IMR-90 (cell line): ENCODE measurements at regions not wholly inside any gene's neighbourhood (a gene's known extent, or its start where the extent isn't known, plus 50 kb on each side); places are given as distances from the start of the nearest gene placed in this dataset.

Experiments
- ATAC-seq: fragments of 200-7000 bp; cut with Tn5 transposase; 2 replicates; pipeline ENCODE4 v1.9.1; 2020; ENCODE audit warnings: low read depth, mild to moderate bottlenecking, moderate library complexity
- BruUV-seq: library from RNA; stranded (reverse); fragments of 400-500 nt; replicated peaks from 2 replicates; lab custom pipeline; 2021; lab: Mats Ljungman, UMichigan
- CTCF ChIA-PET: fragments of 300-600 bp; formaldehyde crosslinking; extraction: SDS; loops from one replicate; lab custom pipeline; 2021; ENCODE audit warnings: antibody characterized with exemption; lab: Yijun Ruan, JAX
- POLR2A ChIA-PET: fragments of 300-600 bp; sonication (Branson Sonifier 250); formaldehyde crosslinking; loops from one replicate; lab custom pipeline; 2022; ENCODE audit warnings: antibody characterized with exemption; ENCODE audit not compliant: unreplicated experiment; lab: Charles Lee
- DNase-seq: peaks from one replicate; pipeline ENCODE4 v3.0.0; 2013
- H2AFZ ChIP-seq: replicated peaks from 2 replicates; pipeline ENCODE3; 2013; ENCODE audit warnings: low read length, mild to moderate bottlenecking; ENCODE audit not compliant: poor library complexity
- H2AK5ac ChIP-seq: 2 replicates; pipeline ENCODE4 v1.6.1; 2013; ENCODE audit warnings: low read depth, low read length, inconsistent platforms
- H2AK9ac ChIP-seq: replicated peaks from 2 replicates; pipeline ENCODE3; 2013; ENCODE audit warnings: mild to moderate bottlenecking, low read depth, low read length, moderate library complexity; ENCODE audit not compliant: poor library complexity
- H2BK120ac ChIP-seq: 2 replicates; pipeline ENCODE4 v1.6.1; 2013; ENCODE audit warnings: low read depth, low read length, inconsistent platforms
- H2BK15ac ChIP-seq: 3 replicates; pipeline ENCODE4 v1.6.1; 2013; ENCODE audit warnings: low read depth, low read length, inconsistent platforms
- H2BK20ac ChIP-seq: 2 replicates; pipeline ENCODE4 v1.6.1; 2013; ENCODE audit warnings: low read depth, mild to moderate bottlenecking, inconsistent platforms, low read length, moderate library complexity
- H2BK5ac ChIP-seq: 2 replicates; pipeline ENCODE4 v1.6.1; 2013; ENCODE audit warnings: mild to moderate bottlenecking, low read depth, low read length, inconsistent platforms; ENCODE audit not compliant: poor library complexity, severe bottlenecking
- H3K14ac ChIP-seq: replicated peaks from 2 replicates; pipeline ENCODE4 v1.6.1; 2013; ENCODE audit warnings: low read depth, low read length, inconsistent platforms
- H3K18ac ChIP-seq: 2 replicates; pipeline ENCODE4 v1.6.1; 2013; ENCODE audit warnings: low read depth, low read length, control low read depth
- H3K23ac ChIP-seq: 2 replicates; pipeline ENCODE4 v1.6.1; 2013; ENCODE audit warnings: low read depth, low read length, inconsistent platforms
- H3K27ac ChIP-seq: 2 replicates; pipeline ENCODE4 v1.5.1; 2013; ENCODE audit warnings: mild to moderate bottlenecking, control low read depth, low read length; ENCODE audit not compliant: insufficient read depth
- H3K27me3 ChIP-seq: 2 replicates; pipeline ENCODE4 v1.6.1; 2013; ENCODE audit warnings: low read length; ENCODE audit not compliant: control insufficient read depth, insufficient read depth
- H3K36me3 ChIP-seq: 2 replicates; pipeline ENCODE4 v1.6.1; 2013; ENCODE audit warnings: low read length, mixed read lengths; ENCODE audit not compliant: control insufficient read depth, insufficient read depth
- H3K4ac ChIP-seq: 2 replicates; pipeline ENCODE4 v1.6.1; 2013; ENCODE audit warnings: low read depth, low read length, inconsistent platforms
- H3K4me1 ChIP-seq: 2 replicates; pipeline ENCODE4 v1.6.1; 2013; ENCODE audit warnings: low read length, mixed read lengths; ENCODE audit not compliant: control insufficient read depth, insufficient read depth
- H3K4me2 ChIP-seq: 2 replicates; pipeline ENCODE4 v1.6.1; 2013; ENCODE audit warnings: low read depth, mild to moderate bottlenecking, control low read depth, low read length, moderate library complexity
- H3K4me3 ChIP-seq: 2 replicates; pipeline ENCODE4 v1.5.1; 2013; ENCODE audit warnings: low read depth, mild to moderate bottlenecking, control low read depth, low read length, moderate library complexity; ENCODE audit not compliant: insufficient read depth
- H3K56ac ChIP-seq: 2 replicates; pipeline ENCODE4 v1.6.1; 2013; ENCODE audit warnings: low read length, inconsistent platforms; ENCODE audit not compliant: insufficient read depth; ENCODE audit errors: extremely low read depth
- H3K79me1 ChIP-seq, 2 experiments: 2 replicates each; pipeline ENCODE4 v1.6.1; 2013; ENCODE audit warnings: low read length in 2 of 2, inconsistent platforms in 1 of 2, low read depth in 1 of 2
- H3K9ac ChIP-seq: 2 replicates; pipeline ENCODE4 v1.6.1; 2013; ENCODE audit warnings: low read depth, low read length, control low read depth
- H3K9me1 ChIP-seq: 2 replicates; pipeline ENCODE4 v1.6.1; 2013; ENCODE audit warnings: low read length, inconsistent platforms; ENCODE audit not compliant: insufficient read depth
- H3K9me3 ChIP-seq: 2 replicates; pipeline ENCODE4 v1.6.1; 2013; ENCODE audit warnings: low read length; ENCODE audit not compliant: control insufficient read depth, insufficient read depth
- H4K20me1 ChIP-seq: 2 replicates; pipeline ENCODE4 v1.6.1; 2013; ENCODE audit warnings: low read length, inconsistent platforms; ENCODE audit not compliant: insufficient read depth
- H4K5ac ChIP-seq: 2 replicates; pipeline ENCODE4 v1.6.1; 2013; ENCODE audit warnings: mild to moderate bottlenecking, low read depth, low read length, control low read depth
- H4K8ac ChIP-seq, 2 experiments: 2 replicates each; pipeline ENCODE4 v1.6.1; 2013; ENCODE audit warnings: low read depth in 2 of 2, low read length in 2 of 2, control low read depth in 1 of 2, inconsistent platforms in 1 of 2
- H4K91ac ChIP-seq: 2 replicates; pipeline ENCODE4 v1.6.1; 2013; ENCODE audit warnings: low read depth, low read length, inconsistent platforms; ENCODE audit not compliant: insufficient read depth
- BHLHE40 ChIP-seq: fragments of 150-350 bp; IDR thresholded peaks from 2 replicates; pipeline ENCODE4 v1.6.1; 2016; ENCODE audit warnings: mild to moderate bottlenecking, low read depth, low read length
- CEBPB ChIP-seq: IDR thresholded peaks from 2 replicates; pipeline ENCODE4 v1.6.1; 2012; ENCODE audit warnings: low read depth, low read length, improper control_type of control experiment
- CHD1 ChIP-seq: IDR thresholded peaks from 2 replicates; pipeline ENCODE4 v1.6.1; 2012; ENCODE audit warnings: low read depth, low read length, improper control_type of control experiment
- CTCF ChIP-seq: conservative IDR thresholded peaks from 2 replicates; pipeline ENCODE4 v1.5.1; 2012; ENCODE audit warnings: mild to moderate bottlenecking, low read depth, low read length, improper control_type of control experiment
- FOS ChIP-seq: fragments of 150-350 bp; IDR thresholded peaks from 2 replicates; pipeline ENCODE4 v1.6.1; 2016; ENCODE audit warnings: low read depth, low read length
- MAFK ChIP-seq: IDR thresholded peaks from 2 replicates; pipeline ENCODE4 v1.6.1; 2012; ENCODE audit warnings: low read depth, low read length, improper control_type of control experiment
- MAZ ChIP-seq: IDR thresholded peaks from 2 replicates; pipeline ENCODE4 v1.6.1; 2012; ENCODE audit warnings: low read depth, mild to moderate bottlenecking, low read length, improper control_type of control experiment, moderate library complexity, borderline replicate concordance
- MXI1 ChIP-seq: IDR thresholded peaks from 2 replicates; pipeline ENCODE4 v1.6.1; 2012; ENCODE audit warnings: low read depth, mild to moderate bottlenecking, low read length, moderate library complexity, borderline replicate concordance
- NFE2L2 ChIP-seq: fragments of 150-350 bp; IDR thresholded peaks from 2 replicates; pipeline ENCODE4 v1.6.1; 2016; ENCODE audit warnings: low read depth, mild to moderate bottlenecking, low read length
- POLR2A ChIP-seq: IDR thresholded peaks from 2 replicates; pipeline ENCODE4 v1.6.1; 2012; ENCODE audit warnings: mild to moderate bottlenecking, low read depth, low read length
- RAD21 ChIP-seq: IDR thresholded peaks from 2 replicates; pipeline ENCODE4 v1.6.1; 2012; ENCODE audit warnings: low read length, improper control_type of control experiment
- RCOR1 ChIP-seq: IDR thresholded peaks from 2 replicates; pipeline ENCODE4 v1.6.1; 2012; ENCODE audit warnings: mild to moderate bottlenecking, low read length, improper control_type of control experiment; ENCODE audit not compliant: insufficient replicate concordance
- RFX5 ChIP-seq: IDR thresholded peaks from 2 replicates; pipeline ENCODE4 v1.8.0; 2012; ENCODE audit warnings: low read depth, mild to moderate bottlenecking, low read length, moderate library complexity
- SMC3 ChIP-seq: fragments of 150-350 bp; IDR thresholded peaks from 2 replicates; pipeline ENCODE4 v1.6.1; 2016; ENCODE audit warnings: low read depth, mild to moderate bottlenecking, antibody characterized with exemption, low read length, moderate library complexity
- USF2 ChIP-seq: fragments of 150-350 bp; IDR thresholded peaks from 2 replicates; pipeline ENCODE4 v1.6.1; 2017; ENCODE audit warnings: mild to moderate bottlenecking, antibody characterized with exemption, low read length, low read depth
- WGBS, 2 experiments: methylation state at CpG; one replicate each; pipeline versions ENCODE4 v1.1.5 to v1.1.7; 2013; ENCODE audit warnings: missing lambda C conversion rate in 2 of 2; ENCODE audit not compliant: insufficient read length in 1 of 2; ENCODE audit errors: extremely low coverage in 2 of 2; 5-methylcytosine and 5-hydroxymethylcytosine counted together
- dilution Hi-C: fragments of 300-500 bp; cut with HindIII; formaldehyde crosslinking; loops from one replicate; pipeline ENCODE4 v1.14.3; 2018; ENCODE audit warnings: low sequenced_read_pairs; ENCODE audit not compliant: unreplicated experiment
- in situ Hi-C: fragments of 300-500 bp; cut with MboI; formaldehyde crosslinking; loops from 3 replicates; pipeline ENCODE4 v1.14.3; 2019; ENCODE audit warnings: low sequenced_read_pairs, inconsistent platforms, mixed read lengths
- intact Hi-C: fragments of 100-400 bp; cut with micrococcal nuclease; formaldehyde crosslinking; loops from 2 replicates; pipeline ENCODE4 v1.10.0; 2022
- TF ChIP-seq, protein P1 (sequence below): fragments of 150-350 bp; IDR thresholded peaks from 2 replicates; pipeline ENCODE4 v1.6.1; 2016; ENCODE audit warnings: low read depth, mild to moderate bottlenecking, low read length, moderate library complexity, borderline replicate concordance

DNA sequence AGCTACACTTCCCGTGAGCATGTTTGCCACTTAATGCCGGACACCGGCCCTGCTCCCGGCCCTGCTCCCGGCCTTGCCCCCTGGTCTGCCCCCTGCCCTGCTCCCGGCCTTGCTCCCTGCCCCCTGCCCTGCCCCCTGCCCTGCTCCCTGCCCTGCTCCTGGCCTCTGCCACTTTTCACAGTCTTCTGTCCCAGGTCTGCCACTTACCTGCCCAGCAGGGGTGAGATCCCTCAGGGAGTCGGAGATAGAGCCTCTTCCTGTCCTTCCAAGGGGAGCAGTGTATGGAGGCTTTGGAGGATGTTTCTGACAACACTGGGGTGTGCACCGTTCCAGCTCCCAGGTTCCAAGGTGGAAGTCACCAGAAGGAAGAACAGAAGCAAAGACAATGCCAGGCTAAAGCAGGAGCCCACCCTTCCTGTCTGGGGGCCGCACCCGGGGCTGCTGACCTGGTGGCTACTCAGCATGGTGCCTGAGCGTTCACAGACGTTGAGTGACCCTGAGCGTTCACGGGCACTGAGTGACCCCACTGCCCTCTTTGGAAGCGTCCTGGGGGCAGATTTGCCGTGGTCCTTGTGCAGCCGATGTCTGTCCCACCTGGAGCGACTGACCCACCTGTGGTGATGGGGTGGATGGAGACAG lies 199.8 kb downstream of the DLL1 start:
- ChIA-PET CTCF (no interaction called here), POLR2A (no interaction called here)

More for the DNA sequence above, 199.8 kb downstream of the DLL1 start:
- Histone ChIP-seq H3K79me1 (no peaks in the 10 kb centered on the region), H3K4ac (no peak overlapping the region), H3K9me1 (no peaks in the 10 kb centered on the region), H3K36me3 (no peaks in the 10 kb centered on the region), H2BK15ac (no peak overlapping the region), H4K91ac (no peak overlapping the region), H3K9me3 (peaks cover 59% of the 10 kb centered on the region), H3K14ac (no peak overlapping the region), H2BK120ac (no peak overlapping the region), H3K4me1 (no peaks in the 10 kb centered on the region), H3K4me3 (no peak overlapping the region), H2AK5ac (no peak overlapping the region), H2AFZ (no peak overlapping the region), H2BK5ac (no peak overlapping the region), H3K18ac (no peak overlapping the region), H4K20me1 (no peaks in the 10 kb centered on the region), H3K23ac (no peak overlapping the region), H3K4me2 (no peak overlapping the region), H2AK9ac (no peak overlapping the region), H4K5ac (no peak overlapping the region), H3K27ac (no peak overlapping the region), H3K56ac (no peak overlapping the region), H3K27me3 (no peaks in the 10 kb centered on the region), H3K9ac (no peak overlapping the region), H2BK20ac (no peak overlapping the region), H4K8ac (no peak overlapping the region)
- ATAC-seq (no peak), DNase-seq (no peak)
- TF ChIP-seq MAZ (no peak), BHLHE40 (no peak), CTCF (no peak), USF2 (no peak), RAD21 (no peak), POLR2A (no peak), NFE2L2 (no peak), CEBPB (no peak), RFX5 (no peak), MAFK (no peak), FOS (no peak), CHD1 (no peak), MXI1 (no peak), RCOR1 (no peak), SMC3 (no peak)
- TF ChIP-seq, protein P1, sequence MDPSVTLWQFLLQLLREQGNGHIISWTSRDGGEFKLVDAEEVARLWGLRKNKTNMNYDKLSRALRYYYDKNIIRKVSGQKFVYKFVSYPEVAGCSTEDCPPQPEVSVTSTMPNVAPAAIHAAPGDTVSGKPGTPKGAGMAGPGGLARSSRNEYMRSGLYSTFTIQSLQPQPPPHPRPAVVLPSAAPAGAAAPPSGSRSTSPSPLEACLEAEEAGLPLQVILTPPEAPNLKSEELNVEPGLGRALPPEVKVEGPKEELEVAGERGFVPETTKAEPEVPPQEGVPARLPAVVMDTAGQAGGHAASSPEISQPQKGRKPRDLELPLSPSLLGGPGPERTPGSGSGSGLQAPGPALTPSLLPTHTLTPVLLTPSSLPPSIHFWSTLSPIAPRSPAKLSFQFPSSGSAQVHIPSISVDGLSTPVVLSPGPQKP: no peak
- 17% methylated on average over 1 of the region's 18 CpGs; no CpG with 5 or more reads in 1 of the 2 experiments for WGBS, 2 experiments
- in situ Hi-C loops (no loop called here), intact Hi-C loops (no loop called here), dilution Hi-C loops (no loop called here)
- BruUV-seq: no TSS peak
